GM03348 (cell line): ENCODE measurements at regions not wholly inside any gene's neighbourhood (a gene's known extent, or its start where the extent isn't known, plus 50 kb on each side); places are given as distances from the start of the nearest gene placed in this dataset.
A peak's percentile ranks its signal among the peaks of the same experiment; 100 is the strongest.
"Not testable (repeated sequence)": the region's sequence is repeated elsewhere in the genome, so short reads cannot be mapped to it uniquely, and the experiment has no call there.

Experiments used
- DNase-seq: peaks from one replicate; pipeline ENCODE4 v3.0.0; 2012; ENCODE audit warnings: low spot score

GRCh38 chr15:75100679-75101078 is 77.3 kb downstream of the PPCDC start:
- no peak for DNase-seq

DNA sequence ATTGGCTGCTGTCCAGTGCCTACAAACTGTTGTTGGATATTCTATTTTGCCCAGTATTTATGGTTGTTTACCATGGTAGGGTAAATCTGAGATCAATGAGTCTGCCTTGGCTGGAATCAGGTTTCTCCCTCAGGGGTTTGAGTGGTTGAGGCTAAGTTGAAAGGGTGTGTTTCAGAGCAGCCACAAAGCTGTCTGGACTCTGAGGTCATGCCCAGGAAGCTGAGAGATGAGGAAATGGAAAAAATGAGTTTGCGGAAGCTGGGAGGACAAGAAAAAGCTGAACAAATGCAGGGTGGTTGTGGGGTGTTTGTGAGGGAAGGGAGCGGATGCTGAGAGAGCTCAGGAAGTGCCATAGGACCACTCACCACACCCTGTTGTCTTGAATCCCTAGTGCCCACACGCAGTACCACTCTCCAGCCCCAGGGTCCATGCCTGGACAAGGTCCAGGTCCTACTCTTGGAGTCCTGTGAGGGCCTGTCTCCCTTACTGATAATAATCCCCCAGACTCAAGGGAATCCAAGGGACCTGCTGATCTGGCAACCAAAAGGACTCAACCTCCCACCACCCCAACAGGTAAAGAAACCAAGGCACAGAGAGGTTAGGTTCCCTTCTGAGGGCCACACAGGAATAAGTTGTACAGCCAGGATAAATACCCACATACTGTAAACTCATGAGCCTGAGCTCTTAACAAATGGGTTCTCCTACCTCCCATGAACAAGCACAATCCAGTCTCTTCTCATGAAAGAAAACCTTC is 81.6 kb downstream of the PPCDC start:
- DNase-seq: peak; percentile 83

DNA sequence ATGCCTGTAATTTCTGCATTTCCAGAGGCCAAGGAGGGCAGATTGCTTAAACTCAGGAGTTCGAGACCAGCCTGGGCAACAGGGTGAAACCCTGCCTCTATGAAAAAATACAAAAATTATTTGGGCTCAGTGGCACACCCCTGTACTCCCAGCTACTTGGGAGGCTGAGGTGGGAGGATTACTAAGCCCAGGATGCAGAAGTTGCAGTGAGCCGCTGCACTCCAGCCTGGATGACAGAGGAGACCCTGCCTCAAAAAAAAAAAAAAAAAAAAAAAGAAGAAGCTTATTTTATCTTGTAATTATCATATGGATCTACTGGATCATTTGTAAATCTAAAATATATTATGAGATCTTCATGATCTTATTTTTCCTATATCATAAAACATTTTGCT is 84.1 kb downstream of the PPCDC start:
- DNase-seq: no peak

DNA sequence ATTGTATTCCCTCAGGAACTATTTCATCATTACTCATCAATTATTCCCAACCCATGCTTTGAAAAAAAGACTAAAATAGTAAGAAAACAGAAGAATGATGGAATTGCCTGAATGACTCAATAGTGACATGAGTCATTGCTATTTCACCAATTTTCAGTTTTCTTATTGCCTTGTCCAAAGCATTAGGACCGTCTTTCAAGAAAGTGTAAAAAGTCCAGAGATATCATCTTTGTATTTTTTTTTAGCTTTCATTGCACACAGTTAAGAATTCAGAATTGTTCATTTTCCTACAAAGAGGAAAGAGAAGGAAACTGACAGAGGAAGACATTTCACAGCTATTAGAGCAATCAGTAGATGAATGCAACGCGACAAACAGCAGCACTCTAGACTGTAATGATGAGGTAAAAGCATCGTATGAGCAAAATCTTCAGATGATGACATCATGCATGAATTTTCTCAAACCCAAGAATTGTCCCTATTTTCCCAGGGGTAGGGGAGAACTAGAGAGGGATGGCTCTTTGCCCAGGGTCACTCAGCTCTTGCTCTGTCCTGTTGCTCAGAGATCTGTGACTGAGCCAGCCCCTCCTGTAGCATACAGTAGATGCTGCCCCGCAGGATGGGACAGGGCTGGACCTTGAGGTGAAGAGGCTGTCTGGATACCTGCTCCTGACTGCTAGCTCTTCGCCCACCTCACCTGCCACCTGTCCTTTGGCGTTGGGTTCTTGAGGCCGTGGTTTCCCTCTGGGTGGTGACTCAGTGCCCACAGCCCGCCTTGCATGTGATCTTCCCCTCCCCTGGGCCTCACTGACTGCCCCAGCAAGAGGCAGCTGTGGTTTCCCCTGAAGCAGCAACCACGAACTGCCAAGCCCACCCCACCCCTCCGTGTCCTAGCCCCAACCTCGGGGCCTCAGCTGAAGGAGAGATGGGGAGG is 84.8 kb downstream of the PPCDC start:
- DNase-seq: peak; percentile 77

GRCh38 chr15:75109021-75109735 is 85.8 kb downstream of the PPCDC start:
- no peak for DNase-seq

GRCh38 chr15:75109736-75110130 is 86.3 kb downstream of the PPCDC start:
- no peak for DNase-seq

DNA sequence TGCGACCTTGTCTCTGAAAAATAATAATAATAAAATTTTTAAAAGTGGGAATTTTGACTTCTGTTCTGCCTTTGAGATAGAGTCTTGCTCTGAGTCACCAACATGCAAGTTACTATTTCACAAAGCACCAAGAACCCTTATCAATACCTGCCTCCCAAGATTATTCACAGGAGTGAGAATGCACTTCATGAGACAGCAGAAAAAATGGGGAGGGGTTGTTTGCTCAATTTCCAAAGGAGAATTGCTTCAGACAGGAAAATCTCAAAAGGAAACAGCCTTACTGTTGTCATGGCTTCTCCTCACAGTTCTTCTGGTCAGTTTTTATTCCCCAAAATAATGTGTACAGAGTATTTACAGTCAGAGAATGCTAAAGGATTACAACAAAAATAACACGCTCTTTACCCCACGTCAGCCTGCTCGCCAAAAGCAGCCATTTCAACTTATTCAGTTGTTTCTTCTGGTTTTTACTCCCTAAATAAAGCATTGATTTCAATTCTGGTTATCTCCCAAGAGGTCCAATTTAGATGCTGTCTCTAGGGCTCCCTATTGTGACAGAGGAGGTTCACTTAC is 89.0 kb downstream of the PPCDC start:
- DNase-seq: no peak

DNA sequence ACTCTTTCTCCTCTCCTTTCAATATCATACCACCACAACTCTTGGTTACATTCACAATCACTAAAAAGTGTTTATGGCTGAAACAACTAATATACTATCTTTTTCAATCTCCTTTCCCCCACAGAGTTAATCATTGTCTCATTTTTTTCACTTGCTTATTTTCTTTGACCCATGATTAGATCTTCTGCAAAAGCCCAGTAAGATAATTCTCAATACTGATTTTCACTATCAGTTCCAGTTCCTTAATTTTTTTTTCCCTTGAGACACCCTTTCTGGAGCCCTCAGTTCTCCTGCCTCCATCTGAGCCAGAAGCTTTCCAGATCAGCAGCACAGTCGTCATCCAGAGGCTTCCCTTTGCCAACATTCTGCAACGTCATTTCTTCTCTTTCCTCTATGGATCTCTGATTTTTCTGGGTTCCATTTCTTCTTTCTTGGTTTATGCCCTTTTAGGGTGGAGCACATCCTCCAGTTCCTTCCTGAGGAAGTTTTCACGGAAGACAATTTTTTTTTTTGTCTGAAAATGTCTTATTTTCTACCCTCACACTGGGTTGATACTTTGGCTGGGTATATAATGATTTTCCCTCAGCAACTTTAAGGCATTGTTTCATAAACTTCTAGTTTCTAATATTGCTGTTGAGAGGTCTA is 88.7 kb upstream of the C15orf39 start:
- DNase-seq: no peak

- DNase-seq: no peak
Observed at GRCh38 chr15:75114327-75114726, 87.4 kb upstream of the C15orf39 start.

GRCh38 chr15:75114796-75115195 is 86.9 kb upstream of the C15orf39 start:
- DNase-seq: no peak

GRCh38 chr15:75115411-75115913 is 86.2 kb upstream of the C15orf39 start:
- DNase-seq: not testable (repeated sequence)

DNA sequence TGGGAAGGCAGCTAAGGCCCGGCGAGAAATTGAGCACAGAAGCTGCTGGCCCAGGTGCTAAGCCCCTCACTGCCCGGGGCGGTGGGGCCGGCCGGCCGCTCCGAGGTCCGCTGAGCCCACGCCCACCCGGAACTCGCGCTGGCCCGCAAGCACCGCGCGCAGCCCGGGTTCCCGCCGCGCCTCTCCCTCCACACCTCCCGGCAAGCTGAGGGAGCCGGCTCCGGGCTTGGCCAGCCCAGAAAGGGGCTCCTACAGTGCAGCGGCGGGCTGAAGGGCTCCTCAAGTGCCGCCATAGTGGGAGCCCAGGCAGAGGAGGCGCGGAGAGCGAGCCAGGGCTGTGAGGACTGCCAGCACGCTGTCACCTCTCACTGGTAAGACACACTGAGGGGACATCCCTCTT is 85.5 kb upstream of the C15orf39 start:
- DNase-seq: not testable (repeated sequence)

DNA sequence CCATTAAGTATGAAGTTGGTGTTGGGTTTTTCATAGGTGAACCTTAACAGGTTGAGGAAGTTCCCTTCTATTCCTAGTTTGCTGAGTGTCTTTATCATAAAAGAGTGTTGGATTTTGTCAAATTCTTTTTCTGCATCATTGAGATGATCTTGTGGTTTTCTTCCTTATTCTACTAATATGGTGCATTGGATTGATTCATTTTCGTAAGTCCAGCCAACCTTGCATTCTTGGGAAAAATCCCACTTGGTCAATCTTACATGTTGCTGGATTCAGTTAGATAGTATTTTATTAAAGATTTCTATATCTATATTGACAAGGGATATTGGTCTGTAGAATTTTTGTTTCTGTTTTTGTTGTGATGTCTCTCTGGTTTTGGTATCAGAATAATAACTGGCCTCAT is 83.7 kb upstream of the C15orf39 start:
- no peak for DNase-seq

- not testable (repeated sequence) for DNase-seq
Observed at GRCh38 chr15:75119312-75119711, 82.4 kb upstream of the C15orf39 start.

- no peak for DNase-seq
Observed at GRCh38 chr15:75121491-75121890, 80.2 kb upstream of the C15orf39 start.

DNA sequence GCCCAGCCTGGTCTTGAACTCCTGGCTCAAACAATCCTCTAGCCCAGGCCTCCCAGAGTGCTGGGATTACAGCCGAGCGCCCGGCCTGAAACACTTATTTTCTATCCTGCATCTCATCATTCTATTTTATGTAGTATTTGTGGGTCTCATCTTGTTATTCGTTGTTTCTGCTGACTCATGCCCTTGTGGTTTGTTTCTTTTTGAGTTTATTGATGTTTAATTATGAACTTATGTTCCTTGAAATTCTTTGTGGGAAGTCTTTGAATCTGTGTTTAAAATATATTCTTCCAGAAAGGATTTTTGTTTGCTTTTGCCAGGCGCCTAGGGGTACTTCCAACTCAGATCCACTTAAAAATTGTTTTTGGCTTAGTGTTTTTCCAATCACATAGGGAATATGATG is 78.3 kb upstream of the C15orf39 start:
- DNase-seq: peak; percentile 67

GRCh38 chr15:75124278-75124677 is 77.4 kb upstream of the C15orf39 start:
- DNase-seq: not testable (repeated sequence)

DNA sequence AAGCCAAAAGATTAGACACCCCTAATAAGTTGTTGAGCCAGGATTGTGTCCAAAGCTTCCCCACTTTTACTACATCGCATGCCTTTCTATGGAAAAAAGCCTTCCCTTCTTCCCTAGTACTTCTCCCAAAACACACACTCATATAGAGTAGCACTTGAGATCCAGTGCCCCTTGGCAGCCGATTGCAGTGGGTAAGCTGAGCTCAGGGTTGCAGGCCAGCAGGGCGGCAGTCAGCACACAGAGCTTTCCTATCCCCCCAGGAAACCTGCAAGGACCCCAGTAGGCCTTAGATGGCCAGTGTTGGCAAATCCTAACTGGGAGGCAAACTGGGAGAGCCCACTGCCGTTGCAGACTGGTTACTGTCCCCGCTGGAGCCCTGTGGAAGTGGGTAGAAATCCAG is 75.7 kb upstream of the C15orf39 start:
- no peak for DNase-seq

GRCh38 chr15:75126864-75127580 is 74.7 kb upstream of the C15orf39 start:
- no peak for DNase-seq

- no peak for DNase-seq
Observed at GRCh38 chr15:75129788-75130187, 71.9 kb upstream of the C15orf39 start.

DNA sequence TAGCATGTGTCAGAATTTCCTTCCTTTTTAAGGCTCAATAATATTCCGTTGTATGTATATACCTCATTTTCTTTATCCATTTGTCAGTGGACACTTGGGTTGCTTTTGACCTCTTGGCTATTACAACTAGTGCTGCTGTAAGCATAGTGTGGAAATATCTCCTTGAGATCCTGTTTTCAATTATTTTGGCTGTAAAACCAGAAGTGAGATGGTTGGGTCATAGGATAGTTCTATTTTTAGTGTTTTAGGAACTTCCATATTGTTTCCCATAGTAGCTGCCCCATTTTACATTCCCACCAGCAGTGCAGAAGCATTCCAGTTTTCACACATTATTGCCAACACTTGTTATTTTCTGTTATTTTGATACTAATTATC is 70.4 kb upstream of the C15orf39 start:
- no peak for DNase-seq
